ENCODE measurements at regions not wholly inside any gene's neighbourhood (a gene's known extent, or its start where the extent isn't known, plus 50 kb on each side); places are given as distances from the start of the nearest gene placed in this dataset.

GRCh38 chr2:8236391-8236790 lies 445.5 kb upstream of the ID2 start:
- no peak for TF ChIP-seq CTCF (conservative IDR thresholded peaks at IDR 0.05; ENCODE audit: control insufficient read depth, insufficient read depth, low read depth, low read length)
- no peak for DNase-seq (ENCODE audit: low read depth)
- no peak overlapping the region for H3K4me3 ChIP-seq (ENCODE audit: control insufficient read depth, low read depth, low read length)

GRCh38 chr2:8238521-8239230 lies 443.2 kb upstream of the ID2 start:
- no peak for DNase-seq (ENCODE audit: low read depth)
- no peak overlapping the region for H3K4me3 ChIP-seq (ENCODE audit: control insufficient read depth, low read depth, low read length)
- TF ChIP-seq CTCF (conservative IDR thresholded peaks at IDR 0.05; ENCODE audit: control insufficient read depth, insufficient read depth, low read depth, low read length): no peak

DNA sequence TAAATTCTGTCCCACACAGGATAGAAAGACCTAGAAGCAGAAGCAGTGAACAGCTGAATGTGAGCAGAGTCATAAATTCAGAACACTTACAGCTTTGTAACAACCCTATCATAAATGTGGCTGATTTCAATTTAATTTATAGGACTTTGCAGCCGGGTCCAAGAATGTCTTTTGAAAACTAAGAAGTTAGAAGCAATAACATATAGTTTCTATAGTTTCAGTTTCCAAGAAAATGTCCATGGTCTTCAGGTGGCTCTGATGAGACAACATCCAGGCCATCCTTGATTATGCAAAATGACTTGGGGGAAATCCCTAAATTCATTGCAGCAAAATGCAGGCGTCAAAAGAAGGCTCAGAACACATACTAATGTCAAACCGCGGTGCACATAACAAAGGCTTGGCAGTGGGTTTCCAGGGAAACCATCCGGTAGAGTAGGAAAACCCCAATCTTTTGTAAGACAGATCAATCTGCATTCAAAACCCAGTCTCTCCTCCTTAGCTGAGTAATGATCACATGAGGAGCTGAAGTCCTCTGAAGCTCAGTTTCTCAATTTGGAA lies 442.2 kb upstream of the ID2 start:
- no peak for DNase-seq (ENCODE audit: low read depth)

DNA sequence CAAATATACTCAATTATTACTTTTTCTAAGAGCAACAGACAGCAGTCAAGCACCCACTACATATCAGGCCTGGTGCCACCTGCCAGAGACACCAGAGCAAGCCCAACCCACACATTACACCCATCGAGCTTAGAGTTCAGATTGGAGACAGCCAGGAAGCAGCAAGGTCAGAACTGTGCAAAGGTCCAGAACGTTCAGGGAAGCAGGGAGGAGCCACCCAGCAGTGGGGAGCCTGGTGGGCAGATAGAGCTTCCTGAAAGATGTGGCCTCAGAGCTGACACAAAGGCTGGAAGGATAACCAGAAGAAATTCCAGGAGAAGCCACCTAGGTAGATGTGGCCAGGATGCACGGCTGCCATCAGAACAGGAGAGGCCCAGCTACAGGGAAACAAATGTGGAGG lies 440.5 kb upstream of the ID2 start:
- no peak overlapping the region for H3K4me3 ChIP-seq (ENCODE audit: control insufficient read depth, low read depth, low read length)
- no peak for TF ChIP-seq CTCF (conservative IDR thresholded peaks at IDR 0.05; ENCODE audit: control insufficient read depth, insufficient read depth, low read depth, low read length)
- DNase-seq (ENCODE audit: low read depth): no peak

More for the DNA sequence above, 442.2 kb upstream of the ID2 start:
- H3K4me3 ChIP-seq (ENCODE audit: control insufficient read depth, low read depth, low read length): no peak overlapping the region
- no peak for TF ChIP-seq CTCF (conservative IDR thresholded peaks at IDR 0.05; ENCODE audit: control insufficient read depth, insufficient read depth, low read depth, low read length)

GRCh38 chr2:8242739-8243138 lies 439.1 kb upstream of the ID2 start:
- DNase-seq (ENCODE audit: low read depth): peak; percentile 89
- no peak overlapping the region for H3K4me3 ChIP-seq (ENCODE audit: control insufficient read depth, low read depth, low read length)
- no peak for TF ChIP-seq CTCF (conservative IDR thresholded peaks at IDR 0.05; ENCODE audit: control insufficient read depth, insufficient read depth, low read depth, low read length)

DNA sequence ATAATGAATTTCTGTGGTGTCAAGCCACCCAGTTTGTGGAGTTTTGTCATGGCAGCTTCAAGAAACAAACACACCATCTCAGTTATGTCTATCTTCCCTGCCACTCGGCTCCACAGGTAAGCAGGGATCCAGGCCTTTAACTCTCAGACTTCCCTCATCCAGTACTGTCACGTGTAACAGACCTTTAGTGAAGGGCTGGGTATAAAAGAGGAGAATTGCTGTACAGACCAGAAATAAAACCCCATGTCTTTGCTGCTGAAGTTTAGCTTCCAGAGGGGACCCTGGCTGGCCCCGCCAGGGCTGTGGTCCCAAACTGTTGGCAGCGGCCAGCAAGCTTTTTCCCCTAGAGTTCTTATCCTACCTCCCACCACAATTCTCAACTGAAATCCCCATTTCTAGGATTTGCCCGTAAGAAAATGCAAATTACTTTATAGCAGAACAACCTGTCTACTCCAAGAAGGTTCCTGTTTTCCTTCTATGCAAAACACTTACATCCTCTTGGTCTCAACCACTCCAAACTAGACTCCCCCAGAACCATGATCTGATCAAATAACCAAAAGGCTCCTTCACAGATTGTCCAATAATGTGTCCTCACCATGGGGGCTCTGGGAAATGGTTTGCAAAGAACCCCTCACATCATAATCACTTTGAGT lies 438.0 kb upstream of the ID2 start:
- no peak for TF ChIP-seq CTCF (conservative IDR thresholded peaks at IDR 0.05; ENCODE audit: control insufficient read depth, insufficient read depth, low read depth, low read length)
- DNase-seq (ENCODE audit: low read depth): no peak
- H3K4me3 ChIP-seq (ENCODE audit: control insufficient read depth, low read depth, low read length): no peak overlapping the region

Measured in fibroblast of mammary gland (primary cell).